GM18499 (cell line): ENCODE measurements at regions not wholly inside any gene's neighbourhood (a gene's known extent, or its start where the extent isn't known, plus 50 kb on each side); places are given as distances from the start of the nearest gene placed in this dataset.
"Not testable (repeated sequence)": the region's sequence is repeated elsewhere in the genome, so short reads cannot be mapped to it uniquely, and the experiment has no call there.

Experiments used
- ATAC-seq: cut with Tn5 transposase; IDR thresholded peaks from one replicate; pipeline ENCODE4 v1.9.1; 2021; ENCODE audit warnings: moderate number of reproducible peaks; ENCODE audit not compliant: insufficient read depth, unreplicated experiment

DNA sequence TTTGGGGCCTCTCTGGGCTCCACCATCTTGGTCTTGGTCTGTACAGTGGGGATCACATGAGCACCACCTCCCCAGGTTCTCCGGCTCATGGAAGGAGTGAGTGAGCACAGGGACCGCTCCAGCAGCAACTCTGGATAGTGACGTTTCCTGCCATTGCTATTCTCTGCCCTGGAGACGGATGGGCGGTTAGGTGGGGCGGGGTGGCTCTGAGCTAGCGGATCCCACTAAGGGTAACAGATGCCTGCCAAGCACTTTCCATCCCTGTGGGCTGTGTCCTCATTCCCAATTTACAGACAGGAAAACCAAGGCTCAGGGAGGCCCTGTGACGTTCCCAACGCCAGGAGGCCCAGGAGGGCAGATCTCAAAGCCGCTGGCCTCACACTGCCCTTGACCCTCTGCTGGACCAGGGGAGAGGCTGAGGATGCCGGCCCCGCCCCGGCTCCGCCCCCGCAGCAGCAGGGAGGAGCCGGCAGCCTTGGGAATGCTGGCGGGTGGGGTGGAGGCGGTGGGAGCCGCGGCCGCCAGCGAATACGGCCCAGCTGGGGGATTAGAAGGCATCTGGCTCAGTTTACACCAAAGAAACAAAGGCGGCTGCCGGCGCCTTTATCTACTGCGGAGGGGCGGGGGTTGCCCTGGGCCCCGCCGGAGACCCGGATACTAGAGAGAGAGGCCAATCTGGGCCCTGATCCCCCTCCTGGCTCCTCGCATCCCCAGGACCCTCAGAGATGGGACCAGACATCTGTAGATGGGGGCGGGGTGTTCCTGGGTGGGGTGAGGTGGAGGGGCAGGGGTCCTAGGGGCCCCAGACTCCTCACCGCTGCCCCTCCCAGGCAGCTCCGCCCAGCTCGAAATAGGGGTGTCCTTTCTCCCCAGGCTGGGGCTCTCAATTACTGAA, 122.3 kb upstream of the CIBAR2 start:
- no peak for ATAC-seq

DNA sequence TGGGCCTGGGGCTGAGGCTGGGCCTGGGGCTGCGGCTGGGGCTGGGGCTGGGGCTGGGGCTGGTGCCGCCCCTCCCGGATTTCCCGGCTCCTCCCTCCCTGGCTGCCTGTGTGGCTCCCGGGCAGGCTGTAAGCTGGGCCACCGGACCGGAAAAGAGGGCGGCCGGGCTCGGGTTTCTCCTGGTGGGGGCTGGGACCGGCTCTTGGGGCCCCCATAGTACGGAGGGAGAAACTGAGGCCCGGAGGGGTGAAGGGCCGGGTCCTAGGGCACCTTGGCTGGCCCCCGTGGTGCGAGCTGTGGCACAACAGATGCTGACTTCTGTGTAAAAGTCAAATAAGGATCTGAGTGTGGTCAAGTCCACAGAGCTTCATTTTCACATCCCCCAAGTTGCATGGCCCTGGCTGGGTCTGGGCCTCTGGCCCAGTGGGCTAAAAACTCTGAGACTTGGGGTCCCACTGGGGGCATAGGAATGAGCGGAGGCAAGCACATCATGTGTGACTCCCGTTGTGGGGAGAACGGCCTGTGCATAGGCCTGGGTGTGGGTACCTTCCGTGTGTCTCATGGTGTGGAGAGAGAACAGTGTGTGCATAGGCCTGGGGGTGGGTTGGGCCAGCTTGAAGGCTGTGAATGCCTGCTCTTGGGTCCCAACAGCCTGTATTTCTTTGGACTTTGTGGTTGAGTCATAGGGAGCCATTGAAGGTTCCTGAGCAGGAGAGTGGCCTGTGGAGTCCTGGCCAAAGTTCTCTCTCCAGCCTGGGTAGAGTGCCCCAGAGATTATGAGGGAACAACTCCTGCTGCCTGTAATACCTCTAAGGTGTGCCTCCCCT, 123.9 kb upstream of the CIBAR2 start:
- ATAC-seq, result no peak

DNA sequence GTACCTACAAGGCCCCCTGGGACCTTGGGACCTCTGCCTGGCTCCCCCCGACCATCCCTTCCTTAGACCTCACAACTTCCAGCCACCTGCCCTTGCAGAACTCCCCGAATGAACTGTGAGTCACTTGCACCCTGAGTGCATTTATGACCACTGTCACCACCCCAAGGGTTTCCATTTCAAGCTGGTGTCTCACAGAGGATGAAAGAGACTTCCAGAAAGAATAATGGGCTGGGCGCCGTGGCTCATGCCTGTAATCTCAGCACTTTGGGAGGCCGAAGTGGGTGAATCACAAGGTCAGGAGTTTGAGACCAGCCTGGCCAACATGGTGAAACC, 124.5 kb upstream of the CIBAR2 start:
- no peak for ATAC-seq

DNA sequence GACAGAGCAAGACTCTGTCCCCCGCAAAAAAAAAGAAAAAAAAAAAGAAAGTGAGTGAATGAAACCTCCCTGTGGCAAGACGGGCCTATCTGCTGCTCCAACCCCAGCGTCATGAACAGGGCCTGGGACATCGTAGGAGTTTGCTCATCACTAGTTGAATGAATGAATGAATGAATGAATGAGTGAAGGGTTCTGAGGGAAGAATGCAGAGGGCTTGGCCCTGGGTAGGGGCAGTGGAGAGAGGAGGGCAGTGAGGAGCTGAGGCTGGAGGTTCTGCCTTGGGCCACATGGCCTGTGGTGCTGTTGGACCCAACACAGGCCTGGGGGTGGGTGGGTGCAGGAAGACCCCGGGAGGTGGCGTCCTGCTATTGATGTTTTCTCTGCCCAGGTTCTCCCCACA, 125.5 kb upstream of the CIBAR2 start:
- ATAC-seq, result no peak

DNA sequence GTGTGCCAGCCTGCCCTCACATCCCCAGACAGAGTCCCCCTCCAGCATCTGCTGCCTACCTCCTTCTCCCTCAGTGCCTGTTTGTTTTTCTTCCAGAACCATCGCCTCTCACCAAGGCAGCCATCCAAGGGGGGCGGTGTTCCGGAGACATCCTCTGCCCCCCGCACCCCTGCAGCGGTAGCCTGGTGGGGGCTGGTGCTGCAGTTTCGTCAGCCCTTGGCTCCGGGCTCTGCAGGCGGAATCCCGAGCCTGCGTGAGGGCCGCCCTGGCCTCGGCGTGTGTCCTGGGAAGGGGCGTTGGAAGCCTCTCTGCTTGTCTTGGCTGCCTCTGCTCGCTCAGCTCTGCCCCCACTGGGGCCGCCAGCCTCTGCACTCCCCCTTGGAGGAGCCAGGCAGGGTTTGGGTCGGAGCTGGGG, 126.0 kb upstream of the CIBAR2 start:
- no peak for ATAC-seq

DNA sequence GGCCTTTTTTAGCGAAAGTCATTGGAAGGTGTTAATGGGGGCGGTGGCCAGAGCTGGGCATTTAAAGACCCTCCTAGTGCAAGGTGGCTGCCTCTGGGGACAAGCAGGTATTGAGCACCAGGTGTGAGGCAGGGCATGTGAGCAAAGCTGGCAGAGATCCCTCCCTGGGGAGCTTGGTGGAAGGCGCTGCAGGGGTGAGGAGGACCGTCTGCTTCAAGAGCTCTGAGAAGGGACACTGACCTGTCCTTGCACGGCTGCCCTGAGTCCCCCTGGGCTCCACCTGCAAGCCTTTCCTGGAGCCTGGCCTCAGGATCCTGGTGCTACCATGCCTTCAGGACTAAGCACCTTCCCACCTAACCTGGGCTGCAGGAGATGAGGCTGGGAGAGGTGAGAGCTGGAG, 127.0 kb upstream of the CIBAR2 start:
- ATAC-seq, result no peak

DNA sequence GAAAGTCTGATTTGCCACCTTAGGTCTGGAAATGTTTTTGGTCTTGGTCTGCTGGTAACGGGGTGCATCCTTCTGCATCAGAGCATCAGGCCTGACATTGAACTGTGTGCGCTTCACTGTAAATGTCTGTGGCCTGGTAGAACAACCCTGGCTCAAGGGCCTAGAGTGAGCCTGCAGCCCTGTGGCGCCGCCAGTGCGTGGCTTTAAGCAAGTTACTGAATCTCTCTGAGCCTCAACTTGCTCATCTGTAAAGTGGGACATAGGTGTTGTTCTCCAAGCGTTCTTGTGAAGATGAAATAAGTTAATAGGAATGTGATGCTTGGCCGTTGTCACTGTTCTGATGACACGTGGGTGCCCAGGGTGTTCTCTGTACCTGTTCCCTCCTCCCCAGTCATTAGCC, 127.6 kb upstream of the CIBAR2 start:
- no peak for ATAC-seq

DNA sequence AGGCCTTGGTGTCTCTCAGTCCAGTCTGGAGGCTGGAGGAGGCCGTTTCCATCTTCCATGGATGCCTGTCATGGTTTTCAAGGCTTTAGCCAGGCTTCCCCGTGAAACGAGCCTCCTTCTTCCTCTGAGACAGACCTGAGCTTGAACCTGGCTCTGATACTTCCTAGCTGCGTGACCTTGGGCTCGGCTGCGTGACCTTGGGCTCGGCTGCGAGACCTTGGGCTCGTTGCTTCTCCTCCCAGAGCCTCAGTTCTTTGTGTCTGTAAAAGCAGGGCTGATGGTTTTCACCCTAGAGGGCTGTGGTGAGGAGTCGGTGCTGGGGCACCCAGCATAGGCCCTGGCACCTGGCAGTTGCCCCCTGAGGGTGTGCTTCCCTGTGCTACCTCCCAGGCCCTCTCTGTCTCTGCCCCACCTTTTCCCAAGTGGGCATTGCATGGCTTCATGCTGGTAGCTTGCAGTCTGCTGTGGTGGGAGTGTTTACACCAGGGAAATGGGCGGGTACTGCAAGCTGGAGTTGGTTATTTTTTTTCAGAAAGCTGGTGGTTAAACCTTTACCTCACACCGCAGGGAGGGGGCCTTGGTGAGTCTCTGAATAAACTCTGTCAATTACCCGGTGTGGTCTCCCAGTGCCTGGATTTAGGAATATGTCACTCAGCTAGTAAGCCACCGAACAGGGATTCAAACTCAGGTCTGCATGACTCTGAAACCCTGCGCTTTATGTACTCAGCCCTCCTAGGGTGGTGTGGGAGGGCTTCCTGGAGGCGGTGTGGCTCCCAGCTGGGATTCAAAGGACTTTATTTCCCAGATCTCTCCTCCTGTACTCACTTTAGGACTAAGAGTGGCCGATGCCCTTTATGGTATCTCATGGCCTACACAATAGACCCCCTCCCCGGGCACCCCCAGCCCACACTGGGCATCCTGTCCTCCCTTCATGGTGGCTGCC, 129.0 kb upstream of the CIBAR2 start:
- ATAC-seq, result no peak

DNA sequence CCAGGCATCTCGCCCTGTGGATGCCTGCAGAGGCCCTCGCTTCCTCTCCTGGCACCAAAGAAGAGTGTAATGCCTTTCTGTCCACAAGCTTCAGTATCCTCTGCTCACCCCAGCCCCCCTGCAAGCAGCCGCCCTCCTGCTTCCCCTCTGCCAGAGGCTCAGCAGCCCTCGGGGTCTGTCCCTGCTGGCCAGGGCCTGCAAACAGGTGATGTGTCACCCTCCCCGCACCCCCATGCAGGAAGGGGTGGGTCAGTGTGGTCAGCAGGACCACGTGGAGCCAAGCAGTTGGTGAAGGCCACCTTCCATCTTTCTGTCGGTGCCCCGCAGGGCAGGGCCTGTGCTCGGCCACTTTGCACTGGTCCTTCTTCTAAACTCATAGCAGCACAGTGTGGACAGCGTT, 129.9 kb upstream of the CIBAR2 start:
- ATAC-seq, result no peak

DNA sequence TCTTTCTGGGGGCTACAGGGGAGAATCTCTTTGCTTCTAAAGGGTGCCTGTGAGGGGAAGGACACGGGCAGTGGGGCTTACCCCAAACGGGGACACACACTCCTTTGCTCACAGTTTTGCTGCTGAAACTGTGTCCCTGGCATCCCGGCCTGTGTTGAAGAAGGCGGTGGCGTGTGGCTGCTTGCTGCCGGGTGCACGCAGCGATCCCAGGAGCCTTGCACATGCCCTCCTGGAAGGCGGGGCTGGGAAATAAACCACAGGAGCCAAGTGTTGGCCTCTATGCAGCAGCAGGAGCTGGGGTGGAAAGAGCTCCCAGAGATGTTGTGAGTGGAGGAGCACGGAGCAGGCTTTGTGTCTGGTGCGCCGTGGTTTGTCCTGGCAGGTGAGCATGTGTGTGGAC, 131.0 kb upstream of the CIBAR2 start:
- ATAC-seq, result no peak

DNA sequence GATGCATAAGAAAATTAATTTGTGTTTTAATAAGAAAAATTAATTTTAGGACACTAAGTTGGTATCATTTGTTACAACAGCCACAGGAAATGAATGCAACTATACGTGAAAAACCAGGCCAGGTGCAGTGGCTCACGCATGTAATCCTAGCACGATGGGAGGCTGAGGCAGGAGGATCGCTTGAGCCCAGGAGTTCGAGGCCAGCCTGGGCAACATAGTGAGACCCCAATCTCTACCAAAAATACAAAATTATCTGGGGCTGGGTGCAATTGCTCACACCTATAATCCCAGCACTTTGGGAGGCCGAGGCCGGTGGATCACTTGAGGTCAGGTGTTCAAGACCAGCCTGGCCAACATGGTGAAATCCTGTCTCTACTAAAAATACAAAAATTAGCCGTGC, 132.2 kb upstream of the CIBAR2 start:
- not testable (repeated sequence) for ATAC-seq

DNA sequence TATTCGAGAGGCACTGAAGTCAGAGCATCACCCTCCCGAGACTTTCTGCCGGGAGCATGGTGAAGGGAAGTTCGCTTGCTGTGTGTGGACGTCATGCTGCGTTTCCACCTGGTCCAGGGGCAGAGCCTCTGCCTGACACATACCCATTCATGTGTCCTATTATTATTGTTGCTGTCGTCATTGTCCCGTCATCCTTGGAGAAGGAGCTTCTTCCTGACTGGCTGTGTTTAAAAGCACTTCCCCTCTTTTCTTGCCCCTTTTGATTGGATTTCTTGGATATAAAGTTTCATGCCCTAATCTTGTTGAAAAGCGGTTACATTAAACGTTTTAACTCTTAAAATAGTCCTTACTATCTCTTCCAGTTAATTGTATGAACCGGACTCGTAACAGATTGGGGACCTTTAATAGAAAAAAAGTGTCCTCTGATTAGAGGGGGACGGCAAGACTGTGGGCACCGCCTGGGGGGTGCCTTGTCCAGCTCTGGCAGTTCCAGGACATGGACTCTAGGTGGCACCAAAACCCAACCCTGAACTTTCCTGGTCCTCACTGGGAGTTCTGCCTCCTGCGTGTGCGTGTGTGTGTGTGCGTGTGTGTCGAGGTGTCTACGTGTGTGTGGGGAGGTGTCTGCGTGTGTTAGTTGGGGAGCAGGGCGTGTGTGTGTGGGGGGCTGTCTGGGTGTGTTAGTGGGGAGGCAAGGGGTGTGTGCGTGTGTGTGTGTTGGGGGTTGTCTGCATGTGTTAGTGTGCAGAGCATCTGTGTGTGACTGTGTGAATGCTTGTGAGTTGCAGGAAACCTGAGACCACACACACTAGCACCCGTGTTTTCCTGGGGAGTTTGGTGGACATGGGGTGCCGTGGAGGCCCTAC, 133.3 kb upstream of the CIBAR2 start:
- ATAC-seq, result no peak

DNA sequence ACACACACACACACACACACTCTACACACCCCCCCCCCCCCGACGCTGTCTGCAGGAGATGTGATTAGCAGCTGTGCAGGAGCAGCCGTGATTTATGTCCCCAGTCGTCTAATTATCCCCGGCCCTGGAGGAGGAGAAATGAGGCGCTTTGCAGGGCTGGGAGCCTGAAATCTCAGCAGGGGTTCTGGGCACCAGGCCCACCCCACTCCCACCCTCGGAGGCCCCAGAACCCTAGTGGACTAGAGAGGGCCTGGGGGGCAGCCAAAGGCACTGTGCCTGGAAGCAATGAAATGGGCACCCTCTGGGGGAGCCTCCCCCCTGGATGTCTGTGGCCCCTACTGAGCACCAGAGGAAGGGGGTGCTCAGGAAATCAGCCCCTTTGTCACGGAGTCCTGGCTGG, 134.2 kb upstream of the CIBAR2 start:
- no peak for ATAC-seq

DNA sequence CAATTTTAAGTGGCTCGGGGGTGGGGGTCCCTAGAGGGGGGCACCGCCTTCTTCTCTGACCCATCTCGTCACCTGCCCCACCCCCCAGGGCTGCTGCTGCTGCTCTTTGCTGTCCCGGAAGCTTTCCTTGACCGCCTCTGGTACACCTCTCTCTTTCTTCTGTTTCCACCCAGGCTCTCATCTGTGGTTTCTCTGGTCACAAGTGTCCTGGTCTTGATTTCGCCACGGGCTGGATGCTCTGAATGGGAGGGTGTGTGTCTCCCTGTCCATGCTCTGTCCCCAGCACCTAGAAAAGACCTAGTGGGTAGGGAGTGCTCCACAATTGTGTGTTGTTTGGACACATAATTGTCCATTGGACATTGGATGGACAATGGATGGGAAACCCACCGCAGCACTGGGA, 134.7 kb upstream of the CIBAR2 start:
- ATAC-seq, result no peak

DNA sequence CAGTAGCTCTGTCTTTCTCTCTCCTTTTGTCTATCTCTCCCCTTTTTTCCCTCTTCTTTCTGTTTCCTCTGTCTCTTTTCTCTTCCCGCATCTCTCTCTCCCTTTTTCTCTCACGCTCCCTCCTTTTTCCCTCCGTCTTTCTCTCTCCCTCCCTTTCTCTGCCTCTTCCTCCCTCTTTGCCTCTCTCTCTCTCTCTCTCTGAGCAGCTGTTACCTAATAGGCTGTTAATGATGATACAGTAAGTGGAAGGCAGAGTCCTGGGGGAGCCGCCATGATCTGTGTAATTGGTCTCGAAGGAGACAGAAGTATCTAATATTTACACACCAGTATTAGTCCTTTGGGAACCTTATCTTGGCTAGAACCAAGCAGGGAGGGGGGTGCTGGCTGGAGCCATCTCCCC, 136.1 kb upstream of the CIBAR2 start:
- ATAC-seq, result no peak

DNA sequence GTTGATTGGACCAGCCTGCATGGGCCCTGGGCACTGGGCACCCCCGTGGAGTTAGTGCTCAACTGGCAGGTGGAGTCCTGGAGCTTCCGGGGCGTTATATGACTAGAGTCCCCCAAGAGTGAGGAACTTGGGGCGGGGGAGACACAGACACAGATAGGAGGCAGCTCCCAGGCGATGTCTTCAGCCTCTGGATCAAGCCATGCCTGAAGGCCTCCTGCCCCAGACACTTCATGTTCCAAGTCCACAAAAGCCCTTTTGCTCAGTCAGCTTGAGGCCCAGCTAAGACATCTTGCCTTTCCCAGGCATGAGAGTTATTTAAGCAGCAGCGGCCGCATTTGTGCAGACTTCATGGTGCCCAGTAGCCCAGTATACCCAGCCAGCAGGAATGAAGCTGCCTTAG, 136.6 kb upstream of the CIBAR2 start:
- ATAC-seq, result no peak

DNA sequence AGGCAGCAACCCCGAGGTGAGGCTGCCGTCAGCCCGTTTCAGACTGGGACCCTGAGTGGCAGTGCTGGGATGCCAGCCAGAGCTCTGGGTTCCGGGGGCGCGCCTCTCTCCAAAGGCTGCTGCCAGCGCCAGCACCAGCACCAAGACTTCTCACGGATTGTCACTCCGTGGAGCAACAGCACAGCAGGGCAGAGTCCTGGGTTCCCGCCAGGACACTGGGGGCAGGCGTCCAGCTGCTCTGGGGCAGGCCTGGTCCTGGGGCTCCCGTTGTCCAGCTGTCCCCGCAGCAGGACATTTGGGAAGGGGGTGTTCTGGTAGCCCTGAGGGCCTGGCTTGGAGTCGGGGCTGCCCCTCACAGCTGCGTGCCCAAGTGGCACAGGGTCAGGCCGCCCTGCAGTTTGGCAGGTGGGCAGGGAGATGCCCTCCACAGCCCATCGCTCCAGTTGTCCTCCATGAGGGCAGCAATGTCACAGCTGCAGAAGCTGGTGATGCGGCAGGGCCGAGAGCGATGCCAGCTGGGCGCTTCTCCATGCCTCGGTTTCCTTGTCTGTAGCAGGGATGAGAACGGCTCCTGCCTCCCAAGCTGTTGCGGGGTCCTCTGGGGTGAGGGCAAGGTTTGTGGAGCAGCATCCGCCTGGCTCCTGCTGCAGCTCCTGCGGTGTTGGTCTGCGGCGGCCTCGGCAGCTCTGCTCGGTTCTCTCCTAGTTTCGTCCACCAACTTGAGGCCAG, 137.3 kb upstream of the CIBAR2 start:
- ATAC-seq, result no peak

DNA sequence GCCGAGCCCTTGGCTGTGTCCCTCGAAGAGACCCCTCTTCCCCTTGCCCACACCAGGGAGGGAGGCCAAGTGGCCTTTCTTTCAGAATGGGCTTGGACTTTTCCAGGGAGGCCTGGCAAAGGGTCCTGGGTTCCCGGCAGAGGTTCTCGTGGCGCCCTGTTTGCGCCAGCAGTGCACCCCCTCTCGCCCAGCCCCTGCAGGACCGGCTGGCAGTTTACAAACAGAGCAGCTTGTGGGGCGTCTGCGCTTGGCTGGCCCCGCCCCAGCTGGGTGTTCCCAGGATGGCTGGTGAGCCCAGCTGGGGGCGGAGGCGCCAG, 137.8 kb upstream of the CIBAR2 start:
- ATAC-seq, result no peak

DNA sequence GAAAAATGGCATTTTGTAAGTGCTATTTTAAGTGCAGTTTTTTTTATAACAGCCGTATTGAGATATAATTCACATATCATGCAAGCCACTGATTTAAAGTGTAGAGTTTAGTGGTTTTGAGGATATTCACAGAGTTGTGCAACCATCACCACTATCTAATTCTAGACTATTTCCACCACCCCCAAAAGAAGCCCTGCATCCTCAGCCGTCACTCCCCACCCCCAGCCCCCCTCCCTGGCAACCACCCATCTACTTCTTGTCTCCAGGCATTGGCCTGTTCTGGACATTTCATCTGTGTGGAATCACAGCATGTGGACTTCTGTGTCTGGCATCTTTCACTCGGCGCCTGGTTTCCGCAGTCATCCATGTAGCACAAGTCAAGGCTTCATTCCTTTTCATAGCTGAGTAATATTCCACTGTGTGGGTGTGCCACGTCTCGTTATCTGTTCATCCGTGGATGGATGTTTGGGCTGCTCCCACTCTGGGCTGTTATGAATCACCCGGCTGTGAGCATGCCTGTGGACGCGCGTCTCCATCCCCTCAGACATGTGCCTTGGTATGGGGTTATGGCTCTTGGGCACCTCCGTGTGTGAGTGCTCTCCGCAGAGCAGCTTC, 138.4 kb upstream of the CIBAR2 start:
- no peak for ATAC-seq
